Hematopoietic multipotent progenitor cell treated with erythropoietin and hydrocortisone succinate and interleukin-3 and kit ligand, for 17 days (in vitro differentiated cells): ENCODE measurements at regions not wholly inside any gene's neighbourhood (a gene's known extent, or its start where the extent isn't known, plus 50 kb on each side); places are given as distances from the start of the nearest gene placed in this dataset.

Experiments
- DNase-seq: peaks from one replicate; pipeline ENCODE4 v3.0.0-alpha.2; 2015; ENCODE audit warnings: low spot score

DNA sequence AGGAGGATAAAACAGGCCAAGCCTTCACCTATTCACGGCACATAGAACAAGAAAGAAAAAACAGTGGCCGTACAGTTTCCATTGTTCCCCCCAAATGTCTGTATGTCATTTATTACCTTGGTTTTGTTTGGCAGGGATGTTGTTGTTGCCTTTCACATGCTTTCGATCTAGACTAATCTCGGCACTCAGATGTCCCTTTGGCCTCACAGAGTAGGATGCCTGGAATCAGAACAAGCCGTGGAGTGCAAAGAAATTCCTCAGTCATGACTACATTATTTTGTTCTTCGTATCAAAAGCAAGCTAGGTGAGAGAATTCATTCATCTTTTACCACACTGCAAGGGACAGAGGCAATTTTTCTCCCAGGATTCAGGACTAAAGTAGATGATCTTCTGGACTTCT, 106.9 kb downstream of the SMIM20 start:
- no peak for DNase-seq

DNA sequence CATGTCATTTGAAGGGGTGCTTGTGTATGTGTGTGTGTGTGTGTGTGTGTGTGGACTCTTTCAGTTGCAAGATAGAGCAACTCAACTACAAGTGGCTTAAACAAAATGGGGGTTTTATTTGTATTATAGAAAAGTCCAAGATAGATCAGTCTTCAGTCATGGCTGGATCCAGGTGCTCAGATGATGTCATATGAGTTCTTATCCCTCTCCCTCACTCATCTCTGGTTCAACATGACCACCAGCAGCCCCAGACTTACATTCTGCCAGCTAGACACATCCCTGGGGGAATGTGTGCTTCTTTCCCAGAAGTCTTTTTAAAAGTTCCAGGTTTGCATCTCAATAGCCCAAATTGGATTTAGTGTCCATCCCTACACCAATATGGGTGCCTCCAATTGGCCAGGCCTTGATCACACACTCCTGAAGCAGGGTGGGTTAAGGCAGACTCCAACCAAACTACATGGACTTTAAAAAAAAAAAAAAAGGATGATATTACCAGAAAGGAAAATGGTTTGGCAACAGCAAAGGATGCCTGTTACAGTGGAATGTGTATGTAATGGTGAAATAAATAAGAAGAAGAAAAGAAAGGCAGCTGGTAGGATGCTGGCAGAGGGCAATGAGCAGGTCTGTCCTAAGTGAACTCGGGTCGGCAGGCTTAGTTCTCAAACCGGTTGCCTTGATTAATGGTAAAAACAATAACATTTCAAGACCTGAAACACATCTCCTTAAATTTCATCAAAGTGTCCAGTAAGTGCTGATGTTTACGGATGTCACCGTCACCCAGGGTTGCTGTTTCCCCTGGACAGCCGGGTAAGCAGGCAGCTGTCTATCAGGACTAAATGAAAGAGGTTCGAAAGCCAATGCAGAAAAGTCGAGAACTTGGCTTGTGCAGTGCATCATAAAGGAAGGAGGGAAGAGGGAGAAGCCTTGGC, 107.7 kb downstream of the SMIM20 start:
- no peak for DNase-seq

DNA sequence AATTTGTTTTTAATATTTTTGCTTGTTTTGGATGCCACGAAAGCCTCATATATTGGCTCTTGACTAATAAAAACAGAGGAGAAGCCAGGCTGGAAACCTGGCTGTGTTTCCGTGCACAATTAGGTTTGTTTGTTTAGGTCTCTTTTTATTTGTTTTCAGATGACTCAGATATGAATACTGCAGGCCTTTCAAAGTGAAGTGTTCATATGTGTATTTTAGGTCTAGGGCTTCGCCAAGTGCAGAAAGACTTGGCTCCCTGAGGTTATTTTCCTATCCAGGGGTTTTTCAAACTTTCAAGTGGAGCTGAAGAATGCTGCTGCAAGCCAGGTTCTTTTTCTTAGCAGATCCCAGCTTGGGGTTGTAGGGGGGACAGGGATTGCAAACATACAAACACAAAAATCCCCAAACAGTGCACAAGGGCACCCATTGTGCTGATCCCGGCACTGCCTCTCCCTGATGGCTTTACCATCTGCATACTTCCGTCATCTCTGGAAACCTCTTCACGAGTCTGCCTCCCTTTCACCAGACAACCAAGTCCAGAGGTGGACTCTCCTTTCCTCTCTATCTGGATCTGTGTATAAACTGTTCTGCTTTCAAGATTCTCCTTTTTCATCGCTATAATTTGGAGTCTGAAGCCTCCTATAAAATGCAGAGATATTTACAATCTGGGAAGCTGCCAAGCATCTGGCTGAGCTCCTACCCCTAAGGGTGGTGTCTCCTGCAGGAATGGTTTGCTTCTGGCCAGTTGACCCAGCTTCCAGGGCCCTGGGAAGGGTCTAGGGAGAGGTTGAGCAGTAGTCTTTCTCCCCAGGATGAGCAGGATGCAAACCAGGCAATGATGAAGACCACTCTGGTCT, 108.6 kb downstream of the SMIM20 start:
- DNase-seq, result no peak

GRCh38 chr4:26023203-26023972, 109.4 kb downstream of the SMIM20 start:
- no peak for DNase-seq

DNA sequence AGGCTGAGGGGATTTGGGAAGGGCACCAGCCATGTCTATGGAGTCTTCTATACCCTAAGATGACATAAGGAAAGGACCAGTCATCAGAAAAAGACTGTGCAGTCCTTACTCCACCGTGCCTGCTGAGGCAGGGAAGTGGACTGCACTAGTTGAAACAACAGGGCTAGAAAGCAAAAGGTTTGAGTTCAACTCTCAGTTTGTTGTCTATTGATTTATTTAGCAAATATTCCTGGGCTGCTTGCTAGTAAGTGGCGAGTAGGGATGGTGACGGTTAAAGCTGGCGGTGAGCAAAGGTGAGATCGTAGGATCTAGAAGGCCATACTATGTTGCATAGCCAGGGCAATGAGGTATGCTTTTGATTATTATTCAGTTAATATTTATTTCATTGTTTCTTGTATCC, 110.1 kb downstream of the SMIM20 start:
- no peak for DNase-seq

DNA sequence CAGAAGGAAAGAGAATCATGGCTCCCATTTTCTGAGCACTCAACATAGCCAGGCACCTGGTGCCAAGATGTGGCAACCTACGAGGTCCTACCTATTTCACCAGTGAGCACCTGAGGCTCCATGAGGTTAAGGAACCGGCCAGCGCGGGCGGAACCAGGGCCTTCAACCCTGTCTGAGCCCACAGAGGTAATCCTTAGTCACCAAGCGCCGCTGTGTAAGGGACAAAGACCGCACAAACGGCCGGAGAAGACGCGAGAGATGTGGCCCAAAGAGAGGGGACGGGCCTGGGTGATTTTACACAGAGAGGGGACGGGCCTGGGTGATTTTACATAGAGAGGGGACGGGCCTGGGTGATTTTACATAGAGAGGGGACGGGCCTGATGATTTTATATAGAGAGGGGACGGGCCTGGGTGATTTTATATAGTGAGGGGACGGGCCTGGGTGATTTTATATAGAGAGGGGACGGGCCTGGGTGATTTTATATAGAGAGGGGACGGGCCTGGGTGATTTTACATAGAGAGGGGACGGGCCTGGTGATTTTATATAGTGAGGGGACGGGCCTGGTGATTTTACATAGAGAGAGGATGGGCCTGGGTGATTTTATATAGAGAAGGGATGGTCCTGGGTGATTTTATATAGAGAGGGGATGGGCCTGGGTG, 114.2 kb downstream of the SMIM20 start:
- no peak for DNase-seq

- no peak for DNase-seq
Observed at GRCh38 chr4:26028793-26029567, 115.0 kb downstream of the SMIM20 start.

- no peak for DNase-seq
Observed at GRCh38 chr4:26029568-26030131, 115.6 kb downstream of the SMIM20 start.

DNA sequence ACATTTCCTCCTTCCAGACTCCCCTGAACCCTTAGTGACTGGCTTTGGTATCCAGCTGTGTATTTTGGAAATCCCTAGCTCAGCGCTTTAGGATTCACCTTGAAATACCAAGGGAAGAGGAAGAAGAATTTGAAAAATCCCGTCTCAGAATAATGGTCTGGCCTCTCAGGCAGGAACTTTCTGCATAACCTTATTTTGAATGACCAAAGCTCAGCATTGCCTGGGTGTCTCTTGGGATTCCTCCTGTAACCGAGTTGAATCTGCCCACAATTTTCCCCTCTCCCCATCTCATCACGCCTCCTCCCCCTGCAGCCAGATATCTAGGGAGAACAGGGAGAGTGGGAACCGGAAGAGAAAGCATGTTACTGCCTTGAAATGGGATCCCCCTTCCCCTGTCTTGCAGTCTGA, 116.2 kb downstream of the SMIM20 start:
- no peak for DNase-seq

GRCh38 chr4:26030780-26031179, 116.8 kb downstream of the SMIM20 start:
- no peak for DNase-seq

DNA sequence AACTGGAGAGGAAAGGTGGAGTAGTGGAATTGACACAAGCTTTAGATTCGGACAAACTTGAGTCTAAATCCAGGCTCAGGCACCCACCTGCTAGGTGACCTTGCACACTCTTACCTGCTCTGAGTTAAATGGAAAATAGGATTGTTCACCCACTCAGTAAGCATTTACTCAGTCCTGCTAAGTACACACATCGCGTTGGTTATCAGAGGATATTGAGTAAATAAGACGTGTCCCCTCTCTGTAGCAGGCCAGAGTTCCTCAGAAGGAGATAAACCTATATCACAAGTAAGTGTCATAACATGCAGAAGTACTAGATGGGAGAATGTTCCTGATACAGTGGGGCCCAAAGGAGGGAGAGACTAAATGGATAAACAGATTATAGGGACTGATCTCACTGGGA, 117.7 kb downstream of the SMIM20 start:
- DNase-seq, result no peak

GRCh38 chr4:26032142-26032541, 118.1 kb downstream of the SMIM20 start:
- no peak for DNase-seq

DNA sequence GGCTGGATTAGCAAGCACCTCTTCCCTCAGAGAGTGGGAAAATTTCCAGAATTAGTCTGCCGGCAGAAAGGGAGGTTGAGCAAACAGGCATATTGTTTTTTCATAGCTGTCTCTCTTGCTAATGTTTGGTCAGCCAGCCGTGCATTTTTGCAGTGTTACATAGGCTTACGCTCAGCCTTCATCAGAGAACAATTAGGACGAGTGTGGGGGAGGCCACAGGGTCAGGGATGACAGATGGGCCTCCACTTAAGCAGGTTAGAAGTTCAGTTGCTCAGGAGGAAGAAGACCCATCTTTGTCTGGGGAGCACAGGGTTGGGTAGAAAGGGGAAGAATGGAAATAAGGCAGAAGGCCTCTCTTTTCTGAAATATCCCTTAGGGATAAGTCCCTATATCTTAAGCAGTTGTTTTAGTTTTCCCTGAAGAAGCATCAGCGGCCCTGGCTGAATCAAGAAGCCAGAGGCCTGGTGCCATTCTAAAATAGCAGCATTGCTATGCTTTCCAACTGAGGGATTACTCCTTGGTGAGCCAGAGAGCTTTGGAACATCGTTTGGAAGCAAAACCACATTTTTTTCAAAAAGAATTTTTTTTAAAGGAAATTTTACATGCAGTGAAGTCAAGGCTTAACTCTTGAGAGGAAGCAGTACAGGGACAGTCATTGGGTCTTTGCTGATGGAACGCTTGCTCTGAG, 118.8 kb downstream of the SMIM20 start:
- no peak for DNase-seq

DNA sequence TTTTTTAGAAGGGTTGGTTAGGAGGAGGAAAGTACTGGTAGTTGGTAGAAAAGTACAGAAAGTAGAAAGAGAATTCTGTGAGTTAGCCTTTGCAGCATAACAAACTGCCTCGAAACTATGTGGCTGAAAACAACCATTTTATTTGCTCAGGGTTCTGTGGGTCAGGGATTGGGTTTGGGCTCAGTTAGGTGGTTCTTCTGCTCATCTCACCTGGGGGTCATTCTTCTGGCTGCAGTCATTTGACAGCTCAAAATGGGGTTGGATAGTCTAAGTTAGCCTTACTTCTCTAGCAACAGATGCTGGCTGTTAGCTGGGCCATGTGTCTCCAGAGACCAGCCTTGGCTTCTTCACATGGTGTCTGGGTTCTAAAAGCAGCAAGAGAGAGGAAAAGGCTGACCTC, 119.4 kb downstream of the SMIM20 start:
- DNase-seq, result no peak

DNA sequence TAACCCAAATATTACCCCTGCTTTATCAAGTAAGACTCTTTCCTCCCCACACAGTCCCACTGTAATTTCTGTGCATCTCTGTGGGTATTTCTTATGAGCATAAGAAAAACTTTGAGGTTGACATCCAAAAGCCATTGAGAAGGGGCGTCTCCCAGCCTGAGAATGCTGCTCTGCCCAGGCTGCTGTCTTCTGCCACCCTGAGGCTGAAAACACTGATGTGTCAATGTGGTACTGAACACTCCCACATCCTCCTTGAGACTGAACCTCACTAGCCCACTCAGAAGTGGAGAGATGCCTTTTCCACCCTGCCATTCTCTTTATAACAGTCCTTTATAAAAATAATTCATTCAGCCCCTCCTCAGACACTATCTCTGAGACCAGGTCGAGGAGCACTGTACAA, 120.8 kb downstream of the SMIM20 start:
- no peak for DNase-seq

DNA sequence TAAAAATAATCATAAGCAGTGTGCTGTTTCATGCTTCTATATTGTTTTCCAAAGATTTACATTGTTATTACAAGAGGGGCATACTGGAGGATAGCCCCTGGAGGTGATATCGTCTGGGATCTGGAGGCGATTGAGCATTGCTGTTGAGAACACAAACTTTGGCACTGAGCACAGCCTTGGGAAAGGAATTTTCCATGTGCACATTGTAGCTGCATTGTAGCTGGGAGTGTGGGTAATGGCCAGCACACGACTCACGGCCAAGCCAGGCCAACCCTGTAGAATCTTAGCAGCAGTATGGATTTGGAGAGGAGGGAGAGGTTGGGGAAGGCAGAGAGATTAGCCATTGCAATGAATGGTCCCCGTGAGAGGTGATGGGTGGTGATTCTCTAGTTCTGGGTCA, 121.9 kb downstream of the SMIM20 start:
- no peak for DNase-seq

DNA sequence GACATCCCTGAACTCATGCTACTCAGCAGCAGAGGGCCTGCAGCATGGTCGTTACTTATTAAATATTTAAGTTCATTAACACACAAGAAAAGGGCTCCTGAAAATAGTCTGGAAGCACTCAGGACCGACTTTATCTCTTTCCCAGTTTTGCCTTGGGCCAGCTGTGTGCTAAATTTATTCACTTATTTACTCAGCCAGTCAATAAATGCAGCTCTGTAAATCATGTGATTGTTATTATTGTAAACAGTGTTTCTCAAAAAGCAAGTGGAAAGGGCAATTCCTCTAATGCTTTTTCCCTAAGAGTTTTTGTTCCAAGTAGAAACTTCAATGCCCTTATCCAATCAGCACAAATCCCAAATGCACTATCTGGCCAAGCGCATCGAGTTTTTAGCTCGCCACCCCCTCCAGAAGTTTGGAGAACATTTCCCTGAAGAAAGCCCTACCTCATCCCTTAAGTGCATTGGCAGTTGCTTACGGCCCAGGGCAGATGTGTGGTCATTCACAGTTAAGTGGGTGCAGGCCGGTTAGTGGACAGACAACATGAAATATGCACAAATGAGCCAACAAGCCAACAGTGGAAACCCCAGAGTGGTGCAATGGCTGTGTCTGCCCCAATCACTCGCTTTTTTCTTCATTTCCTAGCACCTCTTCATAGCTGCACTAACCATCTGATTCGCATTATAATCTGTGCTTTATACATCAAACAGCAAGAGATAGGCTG, 125.8 kb downstream of the SMIM20 start:
- no peak for DNase-seq

- DNase-seq, result no peak
Observed at GRCh38 chr4:26044524-26044923, 130.5 kb downstream of the SMIM20 start.

GRCh38 chr4:26044983-26045382, 131.0 kb downstream of the SMIM20 start:
- DNase-seq, result no peak
